ENCODE measurements at regions not wholly inside any gene's neighbourhood (a gene's known extent, or its start where the extent isn't known, plus 50 kb on each side); places are given as distances from the start of the nearest gene placed in this dataset.

DNA sequence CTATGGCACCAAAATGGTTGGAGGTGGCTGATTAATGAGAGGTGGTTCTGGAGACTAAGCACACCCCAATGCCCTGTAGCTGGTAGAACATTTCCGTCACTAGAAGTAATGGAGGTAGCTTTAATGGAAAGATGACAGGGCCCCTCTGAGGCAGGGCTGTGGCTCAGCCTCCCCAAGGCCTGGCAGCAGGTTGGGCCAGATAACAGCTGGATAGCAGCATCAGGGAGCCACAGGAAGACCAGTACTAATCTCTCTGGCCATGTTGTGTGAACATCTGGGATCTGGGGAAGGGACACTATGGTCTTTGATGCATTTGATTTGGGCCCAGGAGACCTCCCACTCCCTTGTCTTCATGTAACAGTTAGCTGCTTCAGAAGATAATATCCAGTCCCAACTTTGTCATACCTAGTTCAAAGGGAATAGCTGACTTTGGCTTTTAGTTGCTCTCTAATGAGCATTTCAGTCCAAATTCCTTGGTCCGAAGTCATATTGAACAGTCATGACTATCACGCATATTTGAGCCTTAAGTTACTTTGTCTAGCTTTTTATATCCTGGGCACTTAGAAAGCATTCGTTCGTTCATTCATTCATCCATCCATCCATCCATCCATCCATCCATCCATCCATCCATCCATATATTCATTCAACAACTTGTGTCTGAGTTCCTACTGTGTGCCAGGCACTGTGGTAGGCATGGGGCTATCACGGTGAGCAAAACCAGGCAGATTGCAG, 53.0 kb upstream of the LMO2 start:
- Mint-ChIP-seq H3K27me3 (no peaks in the 10 kb centered on the region), H3K9me3 (ENCODE audit: low read depth) (no peaks in the 10 kb centered on the region), H3K36me3 (ENCODE audit: insufficient read depth) (no peaks in the 10 kb centered on the region), H3K4me3 (ENCODE audit: low read depth) (no peak overlapping the region), H3K27ac (no peak overlapping the region), H3K4me1 (ENCODE audit: low read depth) (peaks cover 15% of the 10 kb centered on the region)
- no peak for DNase-seq (ENCODE audit: low spot score, unreplicated experiment)
- TF ChIP-seq, protein P1, sequence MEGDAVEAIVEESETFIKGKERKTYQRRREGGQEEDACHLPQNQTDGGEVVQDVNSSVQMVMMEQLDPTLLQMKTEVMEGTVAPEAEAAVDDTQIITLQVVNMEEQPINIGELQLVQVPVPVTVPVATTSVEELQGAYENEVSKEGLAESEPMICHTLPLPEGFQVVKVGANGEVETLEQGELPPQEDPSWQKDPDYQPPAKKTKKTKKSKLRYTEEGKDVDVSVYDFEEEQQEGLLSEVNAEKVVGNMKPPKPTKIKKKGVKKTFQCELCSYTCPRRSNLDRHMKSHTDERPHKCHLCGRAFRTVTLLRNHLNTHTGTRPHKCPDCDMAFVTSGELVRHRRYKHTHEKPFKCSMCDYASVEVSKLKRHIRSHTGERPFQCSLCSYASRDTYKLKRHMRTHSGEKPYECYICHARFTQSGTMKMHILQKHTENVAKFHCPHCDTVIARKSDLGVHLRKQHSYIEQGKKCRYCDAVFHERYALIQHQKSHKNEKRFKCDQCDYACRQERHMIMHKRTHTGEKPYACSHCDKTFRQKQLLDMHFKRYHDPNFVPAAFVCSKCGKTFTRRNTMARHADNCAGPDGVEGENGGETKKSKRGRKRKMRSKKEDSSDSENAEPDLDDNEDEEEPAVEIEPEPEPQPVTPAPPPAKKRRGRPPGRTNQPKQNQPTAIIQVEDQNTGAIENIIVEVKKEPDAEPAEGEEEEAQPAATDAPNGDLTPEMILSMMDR (IDR thresholded peaks at IDR 0.05; ENCODE audit: unreplicated experiment) = no peak

DNA sequence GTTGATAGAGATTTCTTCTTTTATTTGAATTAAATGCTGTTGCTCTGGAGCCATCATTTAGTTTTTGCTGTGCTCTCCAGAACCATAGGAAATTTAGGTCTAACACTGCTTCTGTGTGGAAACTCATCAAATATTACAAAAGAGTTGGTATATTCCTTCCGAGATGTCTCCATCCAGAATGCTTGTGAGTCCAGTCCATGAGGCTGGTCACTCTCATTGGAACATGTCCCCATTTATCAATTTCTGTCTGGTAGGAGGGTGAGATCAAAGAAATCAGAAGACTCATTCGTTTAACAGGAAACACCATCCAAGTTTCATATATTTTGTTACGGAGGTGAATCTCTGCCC, 52.4 kb upstream of the LMO2 start:
- H3K4me1 Mint-ChIP-seq (ENCODE audit: low read depth) = peaks cover 15% of the 10 kb centered on the region
- no peaks in the 10 kb centered on the region for H3K36me3 Mint-ChIP-seq (ENCODE audit: insufficient read depth)
- no peak for DNase-seq (ENCODE audit: low spot score, unreplicated experiment)
- TF ChIP-seq, protein P1 (IDR thresholded peaks at IDR 0.05; ENCODE audit: unreplicated experiment) = no peak
- no peak overlapping the region for H3K27ac Mint-ChIP-seq
- no peaks in the 10 kb centered on the region for H3K27me3 Mint-ChIP-seq
- H3K4me3 Mint-ChIP-seq (ENCODE audit: low read depth) = no peak overlapping the region
- H3K9me3 Mint-ChIP-seq (ENCODE audit: low read depth) = no peaks in the 10 kb centered on the region

DNA sequence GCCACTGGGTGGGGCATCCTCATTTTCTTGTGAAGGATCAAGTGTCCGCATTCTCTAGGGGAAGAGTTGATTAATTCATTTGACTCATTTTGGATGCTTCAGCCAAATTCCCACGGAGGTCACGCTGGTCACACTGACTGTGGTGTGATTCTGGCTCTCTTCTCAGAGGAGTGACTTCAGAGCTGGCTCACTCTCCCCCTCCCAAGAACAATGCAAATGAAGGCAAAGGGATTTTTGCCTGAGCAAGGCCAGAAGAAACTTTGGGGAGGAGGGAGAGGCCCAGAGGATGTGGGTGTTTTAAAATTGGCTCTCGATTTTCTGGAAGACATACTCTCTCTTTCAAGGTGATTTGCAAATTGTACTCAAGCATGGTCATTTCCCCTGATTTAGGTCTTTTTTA, 51.1 kb upstream of the LMO2 start:
- Mint-ChIP-seq H3K27ac (no peak overlapping the region), H3K36me3 (ENCODE audit: insufficient read depth) (no peaks in the 10 kb centered on the region), H3K9me3 (ENCODE audit: low read depth) (no peaks in the 10 kb centered on the region), H3K27me3 (peaks cover 3% of the 10 kb centered on the region), H3K4me1 (ENCODE audit: low read depth) (peaks cover 12% of the 10 kb centered on the region), H3K4me3 (ENCODE audit: low read depth) (no peak overlapping the region)
- no peak for DNase-seq (ENCODE audit: low spot score, unreplicated experiment)
- TF ChIP-seq, protein P1 (IDR thresholded peaks at IDR 0.05; ENCODE audit: unreplicated experiment) = no peak

DNA sequence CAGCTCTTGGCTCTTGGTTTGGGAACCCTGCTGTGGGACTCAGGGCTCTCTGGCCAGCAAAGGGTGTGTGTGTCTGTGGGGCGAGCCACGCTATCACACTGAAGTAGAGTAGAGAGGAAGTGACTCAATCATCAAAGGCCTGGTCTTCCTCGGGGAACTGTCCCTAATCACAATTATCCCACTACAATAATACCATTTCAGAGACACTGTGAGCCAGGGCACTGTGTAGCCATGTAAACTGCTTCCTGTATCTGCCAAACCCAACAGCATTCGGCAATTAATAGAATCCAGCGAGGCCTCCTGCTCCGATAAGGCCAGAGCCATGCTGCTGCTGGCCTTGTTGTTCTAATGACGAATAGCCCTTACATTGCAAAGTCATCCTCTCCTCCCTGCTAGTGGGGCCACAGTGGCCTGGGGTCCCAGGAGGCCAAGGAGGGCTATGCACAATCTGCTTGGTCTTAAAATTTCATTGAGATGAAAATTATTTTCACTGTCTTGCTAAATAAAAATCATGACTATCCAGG, 49.8 kb upstream of the LMO2 start:
- no peaks in the 10 kb centered on the region for H3K36me3 Mint-ChIP-seq (ENCODE audit: insufficient read depth)
- H3K27me3 Mint-ChIP-seq = peaks cover 3% of the 10 kb centered on the region
- H3K4me1 Mint-ChIP-seq (ENCODE audit: low read depth) = peaks cover 22% of the 10 kb centered on the region
- TF ChIP-seq, protein P1 (IDR thresholded peaks at IDR 0.05; ENCODE audit: unreplicated experiment) = no peak
- no peaks in the 10 kb centered on the region for H3K9me3 Mint-ChIP-seq (ENCODE audit: low read depth)
- peak overlapping the region; percentile 84 for H3K27ac Mint-ChIP-seq
- H3K4me3 Mint-ChIP-seq (ENCODE audit: low read depth) = no peak overlapping the region
- DNase-seq (ENCODE audit: low spot score, unreplicated experiment) = no peak

All from progenitor cell of endocrine pancreas (in vitro differentiated cells).